AG09319 (cell line): ENCODE measurements at regions not wholly inside any gene's neighbourhood (a gene's known extent, or its start where the extent isn't known, plus 50 kb on each side); places are given as distances from the start of the nearest gene placed in this dataset.
"Not testable (repeated sequence)": the region's sequence is repeated elsewhere in the genome, so short reads cannot be mapped to it uniquely, and the experiment has no call there.

Source experiments
- DNase-seq: peaks from one replicate; pipeline ENCODE4 v3.0.0-alpha.2; 2010; ENCODE audit warnings: low read depth; ENCODE audit errors: extremely low read depth
- CTCF ChIP-seq: IDR thresholded peaks from 2 replicates; pipeline ENCODE4 v1.5.1; 2011; ENCODE audit warnings: low read depth, mild to moderate bottlenecking, inconsistent platforms, low read length, moderate library complexity

DNA sequence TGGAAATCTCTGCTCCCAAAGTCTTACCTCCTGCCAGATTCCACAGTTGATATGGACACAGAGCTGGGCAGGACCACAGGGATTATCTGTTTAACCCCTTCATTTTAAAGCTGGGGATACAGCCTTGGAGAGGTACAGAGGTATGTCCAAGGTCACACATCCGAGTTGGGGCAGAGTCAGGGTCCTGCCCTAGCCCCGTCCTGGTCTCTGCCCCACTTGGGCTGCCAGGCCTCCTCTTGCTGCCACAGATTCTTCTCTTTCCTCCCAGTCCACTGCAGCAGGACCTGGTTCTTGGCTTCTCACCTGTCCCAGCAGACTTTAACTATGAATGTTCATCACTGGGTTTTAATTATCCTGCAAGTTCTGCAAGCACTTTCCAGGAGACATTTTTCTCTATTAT, 258.3 kb downstream of the MATN1 start:
- no peak for DNase-seq
- TF ChIP-seq CTCF: no peak

DNA sequence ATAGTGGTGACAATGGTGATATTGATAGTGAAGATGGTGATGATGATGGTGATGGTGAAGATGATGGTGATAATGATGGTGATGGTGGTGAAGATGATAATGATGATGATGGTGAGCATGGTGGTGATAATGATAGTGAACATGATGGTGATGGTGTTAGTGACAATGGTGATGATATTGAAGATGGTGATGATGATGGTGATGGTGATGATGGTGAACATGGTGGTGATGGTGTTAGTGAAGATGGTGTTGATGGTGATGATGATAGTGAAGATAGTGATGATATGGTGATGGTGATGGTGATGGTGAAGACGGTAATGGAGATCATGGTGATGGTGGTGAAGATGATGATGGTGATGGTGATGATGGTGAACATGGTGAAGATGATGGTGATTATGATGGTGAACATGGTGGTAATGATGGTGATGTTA, 259.2 kb downstream of the MATN1 start:
- no peak for DNase-seq
- no peak for TF ChIP-seq CTCF

DNA sequence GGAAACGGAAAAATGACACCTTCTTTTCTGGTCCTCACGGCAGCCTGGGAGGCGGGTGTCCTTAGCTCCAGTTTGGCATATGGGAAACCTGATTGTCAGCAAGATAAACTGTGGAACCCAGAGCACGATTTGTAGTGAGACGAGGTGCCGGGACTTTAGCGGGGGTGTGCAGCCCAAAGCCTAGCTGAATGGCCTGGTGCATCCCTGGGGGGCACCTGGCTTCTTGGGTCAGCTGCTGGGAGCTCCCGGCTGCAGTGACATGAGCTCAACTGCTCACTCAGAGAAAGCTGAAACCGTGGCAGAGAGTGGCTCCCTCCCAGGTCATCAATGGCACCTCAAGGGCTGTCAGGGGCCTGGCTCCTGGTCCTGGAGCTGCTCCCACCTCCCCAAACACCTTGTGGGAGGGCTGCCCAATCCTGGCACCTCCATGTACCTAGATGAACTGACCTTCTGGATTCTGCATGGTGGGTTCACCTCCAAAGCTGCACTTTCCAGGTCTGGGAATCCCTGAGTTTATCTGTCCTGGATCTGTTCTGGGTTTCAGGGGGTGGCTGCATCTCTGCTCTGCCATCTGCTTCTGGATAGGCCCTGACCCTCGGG, 260.5 kb downstream of the MATN1 start:
- no peak for TF ChIP-seq CTCF
- no peak for DNase-seq

DNA sequence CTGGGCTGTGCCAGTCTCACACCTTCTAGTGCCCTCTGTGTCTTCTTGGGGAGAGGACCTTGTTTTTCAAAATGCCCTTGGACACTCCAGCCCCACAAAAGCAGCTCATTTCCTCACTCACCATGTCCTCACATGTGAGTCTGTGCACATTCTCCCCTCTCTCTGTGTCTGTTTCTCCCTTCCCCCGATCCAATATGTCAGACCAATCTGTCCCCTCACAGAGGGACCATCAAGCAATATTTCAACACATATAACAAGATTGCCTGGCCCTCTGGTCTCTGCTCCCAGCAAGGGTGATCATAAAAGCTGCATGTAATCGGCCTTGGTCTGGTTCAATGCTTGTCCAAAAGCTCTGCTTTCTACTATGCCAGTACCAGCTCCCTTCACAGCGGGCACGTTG, 261.2 kb downstream of the MATN1 start:
- TF ChIP-seq CTCF: no peak

DNA sequence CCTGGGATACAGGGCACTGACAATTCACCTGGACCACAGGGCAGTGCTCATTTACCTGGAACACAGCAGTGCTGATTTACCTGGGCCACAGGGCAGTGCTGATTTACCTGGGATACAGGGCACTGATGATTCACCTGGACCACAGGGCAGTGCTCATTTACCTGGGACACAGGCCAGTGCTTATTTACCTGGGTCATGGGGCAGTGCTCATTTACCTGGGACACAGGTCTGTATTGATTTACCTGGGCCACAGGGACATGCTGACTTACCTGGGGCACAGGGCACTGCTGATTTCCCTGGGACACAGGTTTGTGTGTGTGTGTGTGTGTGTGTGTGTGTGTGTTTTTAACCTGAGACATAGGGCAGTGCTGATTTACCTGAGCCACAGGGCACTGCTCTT, 261.7 kb downstream of the MATN1 start:
- no peak for TF ChIP-seq CTCF
- no peak for DNase-seq

More for the DNA sequence above, 261.2 kb downstream of the MATN1 start:
- no peak for DNase-seq

DNA sequence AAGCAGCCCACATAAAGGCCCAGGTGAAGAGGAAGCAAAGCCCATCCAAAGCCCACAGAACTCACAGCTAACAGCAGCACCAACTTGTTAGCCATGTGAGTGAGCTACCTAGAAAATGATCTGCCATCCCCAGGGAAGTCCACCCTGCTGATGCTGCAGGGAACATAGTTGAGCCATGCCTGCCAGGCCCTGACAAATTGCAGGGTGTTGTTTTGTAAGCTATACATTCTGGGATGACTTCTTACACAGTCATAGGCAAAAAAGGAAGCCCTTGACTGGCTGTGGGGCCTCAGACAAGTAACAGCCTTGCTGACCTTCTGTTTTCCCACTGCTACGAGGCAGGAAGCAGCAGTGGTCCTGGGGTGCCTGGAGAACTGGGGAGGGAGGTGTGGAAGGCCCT, 262.7 kb downstream of the MATN1 start:
- TF ChIP-seq CTCF: no peak
- DNase-seq: no peak

DNA sequence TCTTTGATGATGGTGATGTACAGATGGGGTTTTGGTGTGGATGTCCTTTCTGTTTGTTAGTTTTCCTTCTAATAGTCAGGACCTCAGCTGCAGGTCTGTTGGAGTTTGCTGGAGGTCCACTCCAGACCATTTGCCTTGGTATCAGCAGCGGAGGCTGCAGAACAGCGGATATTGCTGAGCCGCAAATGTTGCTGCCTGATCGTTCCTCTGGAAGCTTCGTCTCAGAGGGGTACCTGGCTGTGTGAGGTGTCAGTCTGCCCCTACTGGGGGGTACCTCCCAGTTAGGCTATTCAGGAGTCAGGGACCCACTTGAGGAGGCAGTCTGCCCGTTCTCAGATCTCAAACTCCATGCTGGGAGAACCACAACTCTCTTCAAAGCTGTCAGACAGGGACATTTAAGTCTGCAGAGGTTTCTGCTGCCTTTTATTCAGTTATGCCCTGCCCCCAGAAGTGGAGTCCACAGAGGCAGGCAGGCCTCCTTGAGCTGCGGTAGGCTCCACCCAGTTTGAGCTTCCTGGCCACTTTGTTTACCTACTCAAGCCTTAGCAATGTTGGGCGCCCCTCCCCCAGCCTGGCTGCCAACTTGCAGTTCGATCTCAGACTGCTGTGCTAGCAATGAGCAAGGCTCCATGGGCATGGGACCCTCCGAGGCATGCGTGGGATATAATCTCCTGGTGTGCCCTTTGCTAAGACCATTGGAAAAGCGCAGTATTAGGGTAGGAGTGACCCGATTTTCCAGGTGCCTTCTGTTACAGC, 264.5 kb downstream of the MATN1 start:
- not testable (repeated sequence) for DNase-seq

DNA sequence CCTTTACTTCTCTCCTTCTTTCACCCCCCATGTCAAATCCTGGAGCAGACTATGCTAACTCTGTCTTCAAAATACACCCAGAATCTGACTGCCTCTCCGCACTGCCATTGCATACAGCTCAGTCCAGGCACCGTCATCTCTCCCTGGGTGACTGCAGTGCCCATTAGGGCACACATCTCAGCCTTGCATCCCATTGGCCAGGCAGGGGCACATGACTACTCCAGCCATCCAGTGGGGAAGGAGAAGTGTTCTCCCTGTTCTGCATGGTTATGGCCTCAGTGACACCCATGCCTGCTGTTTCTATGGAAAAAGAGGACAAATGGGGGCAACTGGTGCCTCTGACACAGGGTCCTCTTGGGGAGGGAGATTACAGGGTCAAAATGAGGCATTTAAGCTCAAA, 270.5 kb downstream of the MATN1 start:
- no peak for TF ChIP-seq CTCF
- DNase-seq: no peak
